Panc1 (cell line): ENCODE measurements at regions not wholly inside any gene's neighbourhood (a gene's known extent, or its start where the extent isn't known, plus 50 kb on each side); places are given as distances from the start of the nearest gene placed in this dataset.

Experiments used
- ATAC-seq: fragments of 200-7000 bp; cut with Tn5 transposase; 2 replicates; pipeline ENCODE4 v1.9.1; 2020; ENCODE audit warnings: mild to moderate bottlenecking, moderate library complexity
- BruUV-seq: library from RNA; stranded (reverse); fragments of 400-500 nt; replicated peaks from 2 replicates; lab custom pipeline; 2021; lab: Mats Ljungman, UMichigan
- CTCF ChIA-PET: fragments of 300-600 bp; sonication (Branson Sonifier 250); formaldehyde crosslinking; loops from one replicate; lab custom pipeline; 2022; ENCODE audit warnings: antibody characterized with exemption; lab: Charles Lee
- POLR2A ChIA-PET: fragments of 300-600 bp; sonication (Branson Sonifier 250); formaldehyde crosslinking; loops from one replicate; lab custom pipeline; 2022; ENCODE audit warnings: antibody characterized with exemption; lab: Charles Lee
- DNase-seq: peaks from one replicate; pipeline ENCODE4 v3.0.0-alpha.2; 2010; ENCODE audit warnings: low read depth, low spot score
- H3K27ac ChIP-seq: 2 replicates; pipeline ENCODE4 v1.5.1; 2011; ENCODE audit warnings: mild to moderate bottlenecking, low read length, inconsistent platforms
- H3K27me3 ChIP-seq: fragments of 200-500 bp; sonication (Bioruptor generic); 2 replicates; pipeline ENCODE4 v1.6.0; 2014; ENCODE audit warnings: low read length, inconsistent platforms; ENCODE audit not compliant: control insufficient read depth, insufficient read depth
- H3K36me3 ChIP-seq: fragments of 200-500 bp; sonication (Bioruptor generic); 2 replicates; pipeline ENCODE4 v1.5.1; 2014; ENCODE audit warnings: inconsistent platforms, mild to moderate bottlenecking, low read length, moderate library complexity; ENCODE audit not compliant: control insufficient read depth, insufficient read depth
- H3K4me1 ChIP-seq: 2 replicates; pipeline ENCODE4 v1.5.1; 2011; ENCODE audit warnings: inconsistent platforms, mild to moderate bottlenecking, low read length, moderate library complexity; ENCODE audit not compliant: control insufficient read depth, insufficient read depth
- H3K4me3 ChIP-seq, 2 experiments: 2 replicates each; pipeline ENCODE4 v1.5.1; 2011 to 2012; ENCODE audit warnings: low read depth in 2 of 2, low read length in 2 of 2, mild to moderate bottlenecking in 2 of 2, inconsistent platforms in 1 of 2, moderate library complexity in 1 of 2
- H3K9me3 ChIP-seq: fragments of 200-500 bp; sonication (Bioruptor generic); 2 replicates; pipeline ENCODE4 v1.5.1; 2014; ENCODE audit warnings: low read depth, mild to moderate bottlenecking, inconsistent platforms, low read length, moderate library complexity; ENCODE audit not compliant: control insufficient read depth, insufficient read depth
- POLR2AphosphoS5 ChIP-seq: IDR thresholded peaks from 2 replicates; pipeline ENCODE4 v1.6.1; 2012; ENCODE audit warnings: mild to moderate bottlenecking, low read depth, low read length, moderate library complexity
- SIN3A ChIP-seq: IDR thresholded peaks from 2 replicates; pipeline ENCODE4 v1.6.1; 2012; ENCODE audit warnings: low read depth, mild to moderate bottlenecking, low read length, moderate library complexity, borderline replicate concordance; ENCODE audit not compliant: insufficient read depth
- TCF7L2 ChIP-seq: IDR thresholded peaks from 2 replicates; pipeline ENCODE4 v1.6.1; 2011; ENCODE audit warnings: mild to moderate bottlenecking, low read depth, low read length, inconsistent platforms
- in situ Hi-C: cut with HindIII; loops from 2 replicates; pipeline ENCODE4 v1.10.0; 2016; ENCODE audit warnings: low sequenced_read_pairs, low pct_unique_long_range_greater_than_20kb
- intact Hi-C: fragments of 100-400 bp; cut with micrococcal nuclease; formaldehyde crosslinking; loops from one replicate; pipeline ENCODE4 v1.10.0; 2022; ENCODE audit not compliant: unreplicated experiment
- TF ChIP-seq, protein P1 (sequence below), 2 experiments: IDR thresholded peaks; 2 replicates each; pipeline ENCODE4 v1.6.1; 2011 to 2012; ENCODE audit warnings: low read depth in 2 of 2, control low read depth in 1 of 2, low read length in 1 of 2, mild to moderate bottlenecking in 1 of 2, moderate library complexity in 1 of 2; ENCODE audit not compliant: insufficient read depth in 1 of 2
- TF ChIP-seq, protein P2 (sequence below): fragments of 450-650 bp; IDR thresholded peaks from 2 replicates; pipeline ENCODE4 v1.5.1; 2017; ENCODE audit warnings: mild to moderate bottlenecking

DNA sequence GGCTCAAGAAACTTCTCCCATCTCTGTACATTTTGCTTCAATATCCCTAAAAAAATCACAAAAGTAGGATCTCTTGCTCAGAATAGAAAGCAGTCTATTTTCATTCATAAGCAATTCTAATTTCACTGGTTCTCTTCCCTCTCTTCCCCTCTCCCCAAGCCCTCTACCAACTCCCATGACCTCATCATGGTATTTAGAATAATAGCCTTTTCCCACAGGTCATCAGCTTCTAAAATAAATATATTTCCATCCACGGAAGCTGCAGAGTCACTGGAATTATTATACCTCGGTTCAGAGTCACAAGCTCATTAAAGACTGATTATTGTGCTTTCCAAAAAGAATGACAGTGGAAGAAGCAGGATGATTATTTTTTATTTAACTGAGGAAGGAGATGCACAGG, 84.2 kb upstream of the ADRA1B start:
- TF ChIP-seq, protein P1, sequence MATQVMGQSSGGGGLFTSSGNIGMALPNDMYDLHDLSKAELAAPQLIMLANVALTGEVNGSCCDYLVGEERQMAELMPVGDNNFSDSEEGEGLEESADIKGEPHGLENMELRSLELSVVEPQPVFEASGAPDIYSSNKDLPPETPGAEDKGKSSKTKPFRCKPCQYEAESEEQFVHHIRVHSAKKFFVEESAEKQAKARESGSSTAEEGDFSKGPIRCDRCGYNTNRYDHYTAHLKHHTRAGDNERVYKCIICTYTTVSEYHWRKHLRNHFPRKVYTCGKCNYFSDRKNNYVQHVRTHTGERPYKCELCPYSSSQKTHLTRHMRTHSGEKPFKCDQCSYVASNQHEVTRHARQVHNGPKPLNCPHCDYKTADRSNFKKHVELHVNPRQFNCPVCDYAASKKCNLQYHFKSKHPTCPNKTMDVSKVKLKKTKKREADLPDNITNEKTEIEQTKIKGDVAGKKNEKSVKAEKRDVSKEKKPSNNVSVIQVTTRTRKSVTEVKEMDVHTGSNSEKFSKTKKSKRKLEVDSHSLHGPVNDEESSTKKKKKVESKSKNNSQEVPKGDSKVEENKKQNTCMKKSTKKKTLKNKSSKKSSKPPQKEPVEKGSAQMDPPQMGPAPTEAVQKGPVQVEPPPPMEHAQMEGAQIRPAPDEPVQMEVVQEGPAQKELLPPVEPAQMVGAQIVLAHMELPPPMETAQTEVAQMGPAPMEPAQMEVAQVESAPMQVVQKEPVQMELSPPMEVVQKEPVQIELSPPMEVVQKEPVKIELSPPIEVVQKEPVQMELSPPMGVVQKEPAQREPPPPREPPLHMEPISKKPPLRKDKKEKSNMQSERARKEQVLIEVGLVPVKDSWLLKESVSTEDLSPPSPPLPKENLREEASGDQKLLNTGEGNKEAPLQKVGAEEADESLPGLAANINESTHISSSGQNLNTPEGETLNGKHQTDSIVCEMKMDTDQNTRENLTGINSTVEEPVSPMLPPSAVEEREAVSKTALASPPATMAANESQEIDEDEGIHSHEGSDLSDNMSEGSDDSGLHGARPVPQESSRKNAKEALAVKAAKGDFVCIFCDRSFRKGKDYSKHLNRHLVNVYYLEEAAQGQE (IDR thresholded peaks at IDR 0.05; ENCODE audit: insufficient read depth in 1 of 2, low read depth in 2 of 2, low read length in 1 of 2), result no peak
- TF ChIP-seq POLR2AphosphoS5, result no peak
- TF ChIP-seq SIN3A, result no peak
- TF ChIP-seq, protein P2, sequence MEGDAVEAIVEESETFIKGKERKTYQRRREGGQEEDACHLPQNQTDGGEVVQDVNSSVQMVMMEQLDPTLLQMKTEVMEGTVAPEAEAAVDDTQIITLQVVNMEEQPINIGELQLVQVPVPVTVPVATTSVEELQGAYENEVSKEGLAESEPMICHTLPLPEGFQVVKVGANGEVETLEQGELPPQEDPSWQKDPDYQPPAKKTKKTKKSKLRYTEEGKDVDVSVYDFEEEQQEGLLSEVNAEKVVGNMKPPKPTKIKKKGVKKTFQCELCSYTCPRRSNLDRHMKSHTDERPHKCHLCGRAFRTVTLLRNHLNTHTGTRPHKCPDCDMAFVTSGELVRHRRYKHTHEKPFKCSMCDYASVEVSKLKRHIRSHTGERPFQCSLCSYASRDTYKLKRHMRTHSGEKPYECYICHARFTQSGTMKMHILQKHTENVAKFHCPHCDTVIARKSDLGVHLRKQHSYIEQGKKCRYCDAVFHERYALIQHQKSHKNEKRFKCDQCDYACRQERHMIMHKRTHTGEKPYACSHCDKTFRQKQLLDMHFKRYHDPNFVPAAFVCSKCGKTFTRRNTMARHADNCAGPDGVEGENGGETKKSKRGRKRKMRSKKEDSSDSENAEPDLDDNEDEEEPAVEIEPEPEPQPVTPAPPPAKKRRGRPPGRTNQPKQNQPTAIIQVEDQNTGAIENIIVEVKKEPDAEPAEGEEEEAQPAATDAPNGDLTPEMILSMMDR, result no peak
- no peak for TF ChIP-seq TCF7L2
- no peaks in the 10 kb centered on the region for H3K36me3 ChIP-seq
- ChIA-PET CTCF (no interaction called here), POLR2A (no interaction called here)
- intact Hi-C loops, result no loop called here
- no TSS peak for BruUV-seq
- H3K27me3 ChIP-seq, result no peaks in the 10 kb centered on the region
- no peak for DNase-seq
- no peaks in the 10 kb centered on the region for H3K4me1 ChIP-seq
- no peaks in the 10 kb centered on the region for H3K9me3 ChIP-seq
- in situ Hi-C loops, result no loop called here
- no peak overlapping the region for H3K4me3 ChIP-seq
- no peak overlapping the region for H3K27ac ChIP-seq
- ATAC-seq, result no peak

DNA sequence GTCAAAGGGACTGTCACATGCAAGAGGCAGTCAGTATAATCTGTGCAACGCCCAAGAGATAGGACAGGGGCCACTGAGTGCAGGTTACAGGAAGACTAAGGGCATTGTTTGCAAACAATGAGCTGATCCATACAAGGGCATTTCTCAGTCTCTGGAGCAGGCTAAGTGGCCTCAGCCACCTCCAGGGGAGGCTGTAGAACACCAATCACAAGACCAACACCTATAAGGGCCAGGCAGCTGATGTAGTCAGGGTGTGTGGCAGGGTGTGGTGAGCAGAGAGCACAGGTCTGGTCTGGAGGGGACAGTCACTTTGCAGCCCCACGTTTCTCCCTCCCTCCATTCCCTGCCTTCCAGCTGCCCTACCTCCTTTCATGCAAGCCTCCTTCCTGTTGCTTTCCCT, 83.2 kb upstream of the ADRA1B start:
- ATAC-seq, result peak; percentile 66; the same call in 1 of the 2 replicates
- CTCF ChIA-PET, result no interaction called here
- no TSS peak for BruUV-seq
- DNase-seq, result no peak
- Histone ChIP-seq H3K36me3 (no peaks in the 10 kb centered on the region), H3K27ac (no peak overlapping the region), H3K9me3 (no peaks in the 10 kb centered on the region), H3K27me3 (no peaks in the 10 kb centered on the region), H3K4me1 (no peaks in the 10 kb centered on the region), H3K4me3 (no peak overlapping the region)
- in situ Hi-C loops (no loop called here), intact Hi-C loops (no loop called here)
- POLR2A ChIA-PET, result no interaction called here
- TF ChIP-seq SIN3A, result no peak
- TF ChIP-seq, protein P1 (IDR thresholded peaks at IDR 0.05; ENCODE audit: insufficient read depth in 1 of 2, low read depth in 2 of 2, low read length in 1 of 2), result no peak
- TF ChIP-seq POLR2AphosphoS5, result no peak
- no peak for TF ChIP-seq TCF7L2
